GM18873 (cell line): ENCODE measurements at regions not wholly inside any gene's neighbourhood (a gene's known extent, or its start where the extent isn't known, plus 50 kb on each side); places are given as distances from the start of the nearest gene placed in this dataset.
"Not testable (repeated sequence)": the region's sequence is repeated elsewhere in the genome, so short reads cannot be mapped to it uniquely, and the experiment has no call there.

ENCODE experiments used
- ATAC-seq: cut with Tn5 transposase; IDR thresholded peaks from one replicate; pipeline ENCODE4 v1.9.1; 2021; ENCODE audit warnings: mild to moderate bottlenecking, moderate library complexity, moderate number of reproducible peaks; ENCODE audit not compliant: unreplicated experiment, low FRiP score

GRCh38 chr5:13250464-13251291, 693.8 kb downstream of the DNAH5 start:
- no peak for ATAC-seq

GRCh38 chr5:13249854-13250253, 694.6 kb downstream of the DNAH5 start:
- no peak for ATAC-seq

GRCh38 chr5:13248253-13248652, 696.2 kb downstream of the DNAH5 start:
- no peak for ATAC-seq

- no peak for ATAC-seq
These were observed 698.4 kb downstream of the DNAH5 start for GRCh38 chr5:13246053-13246452.

- ATAC-seq: no peak
These were observed 700.3 kb downstream of the DNAH5 start for GRCh38 chr5:13244151-13244550.

GRCh38 chr5:13227513-13227912, 717.0 kb downstream of the DNAH5 start:
- no peak for ATAC-seq

- ATAC-seq: no peak
These were observed 726.0 kb downstream of the DNAH5 start for GRCh38 chr5:13218518-13218917.

- no peak for ATAC-seq
These were observed 726.9 kb downstream of the DNAH5 start for GRCh38 chr5:13217636-13218035.

GRCh38 chr5:13215806-13216205, 728.7 kb downstream of the DNAH5 start:
- no peak for ATAC-seq

GRCh38 chr5:13215370-13215769, 729.1 kb downstream of the DNAH5 start:
- no peak for ATAC-seq

- no peak for ATAC-seq
These were observed 730.3 kb downstream of the DNAH5 start for GRCh38 chr5:13214182-13214581.

GRCh38 chr5:13212886-13213285, 731.6 kb downstream of the DNAH5 start:
- no peak for ATAC-seq

- ATAC-seq: no peak
These were observed 733.4 kb downstream of the DNAH5 start for GRCh38 chr5:13211064-13211463.

- no peak for ATAC-seq
These were observed 737.4 kb downstream of the DNAH5 start for GRCh38 chr5:13207112-13207511.

- no peak for ATAC-seq
These were observed 743.5 kb downstream of the DNAH5 start for GRCh38 chr5:13201022-13201421.

GRCh38 chr5:13198226-13198625, 746.3 kb downstream of the DNAH5 start:
- not testable (repeated sequence) for ATAC-seq

- no peak for ATAC-seq
These were observed 755.0 kb downstream of the DNAH5 start for GRCh38 chr5:13189532-13189931.

GRCh38 chr5:13188371-13188770, 756.1 kb downstream of the DNAH5 start:
- no peak for ATAC-seq

- no peak for ATAC-seq
These were observed 757.3 kb downstream of the DNAH5 start for GRCh38 chr5:13187186-13187585.

GRCh38 chr5:13186177-13186576, 758.3 kb downstream of the DNAH5 start:
- no peak for ATAC-seq

- ATAC-seq: no peak
These were observed 764.9 kb downstream of the DNAH5 start for GRCh38 chr5:13179407-13180087.

GRCh38 chr5:13143630-13144029, 800.9 kb downstream of the DNAH5 start:
- ATAC-seq: no peak
